ENCODE measurements at regions not wholly inside any gene's neighbourhood (a gene's known extent, or its start where the extent isn't known, plus 50 kb on each side); places are given as distances from the start of the nearest gene placed in this dataset.
"Not testable (repeated sequence)": the region's sequence is repeated elsewhere in the genome, so short reads cannot be mapped to it uniquely, and the experiment has no call there.

- Mint-ChIP-seq H3K4me3 (no peak overlapping the region), H3K36me3 (no peaks in the 10 kb centered on the region), H3K27ac (no peak overlapping the region), H3K4me1 (no peaks in the 10 kb centered on the region), H3K27me3 (peaks cover 5% of the 10 kb centered on the region), H3K9me3 (peaks cover 0 to 1% (median 0%) of the 10 kb centered on the region in 7 donors)
- no peaks in the 10 kb centered on the region for H3K27me3 ChIP-seq (ENCODE audit: control insufficient read depth, insufficient read depth, low read length)
- H3K36me3 ChIP-seq (ENCODE audit: control insufficient read depth, insufficient read depth, low read length), result no peaks in the 10 kb centered on the region
- H3K4me3 ChIP-seq (ENCODE audit: low read depth, low read length), result no peak overlapping the region
- no peak overlapping the region for H3K27ac ChIP-seq (ENCODE audit: insufficient read depth, low read length, poor library complexity, severe bottlenecking)
- no peak for DNase-seq
- ATAC-seq (ENCODE audit: low read depth in 2 of 2), result no peak
- no peaks in the 10 kb centered on the region for H3K9me3 ChIP-seq (ENCODE audit: control insufficient read depth in 2 of 2, low read length in 2 of 2)
- H3K4me1 ChIP-seq (ENCODE audit: control insufficient read depth, insufficient read depth, low read length, poor library complexity, severe bottlenecking), result no peaks in the 10 kb centered on the region
Observed at GRCh38 chr16:47976636-47977210, 179.1 kb downstream of the ABCC12 start.

GRCh38 chr16:47974971-47975370 lies 180.8 kb downstream of the ABCC12 start:
- H3K9me3 ChIP-seq (ENCODE audit: control insufficient read depth in 2 of 2, low read length in 2 of 2); H3K27ac ChIP-seq (ENCODE audit: insufficient read depth, low read length, poor library complexity, severe bottlenecking); H3K27ac Mint-ChIP-seq; H3K27me3 ChIP-seq (ENCODE audit: control insufficient read depth, insufficient read depth, low read length); H3K36me3 ChIP-seq (ENCODE audit: control insufficient read depth, insufficient read depth, low read length); H3K4me3 Mint-ChIP-seq; H3K4me1 ChIP-seq (ENCODE audit: control insufficient read depth, insufficient read depth, low read length, poor library complexity, severe bottlenecking); H3K27me3 Mint-ChIP-seq; DNase-seq; H3K9me3 Mint-ChIP-seq; H3K36me3 Mint-ChIP-seq; H3K4me3 ChIP-seq (ENCODE audit: low read depth, low read length); ATAC-seq (ENCODE audit: low read depth in 2 of 2); H3K4me1 Mint-ChIP-seq: not testable (repeated sequence)

- ATAC-seq (ENCODE audit: low read depth in 2 of 2) (no peak), DNase-seq (no peak)
- Histone ChIP-seq H3K4me3 (ENCODE audit: low read depth, low read length) (no peak overlapping the region), H3K4me1 (ENCODE audit: control insufficient read depth, insufficient read depth, low read length, poor library complexity, severe bottlenecking) (no peaks in the 10 kb centered on the region), H3K9me3 (ENCODE audit: control insufficient read depth in 2 of 2, low read length in 2 of 2) (no peaks in the 10 kb centered on the region), H3K27me3 (ENCODE audit: control insufficient read depth, insufficient read depth, low read length) (no peaks in the 10 kb centered on the region), H3K27ac (ENCODE audit: insufficient read depth, low read length, poor library complexity, severe bottlenecking) (no peak overlapping the region), H3K36me3 (ENCODE audit: control insufficient read depth, insufficient read depth, low read length) (no peaks in the 10 kb centered on the region)
- Mint-ChIP-seq H3K9me3 (peaks cover 0 to 3% (median 0%) of the 10 kb centered on the region in 7 donors), H3K4me1 (no peaks in the 10 kb centered on the region), H3K27me3 (peaks cover 5% of the 10 kb centered on the region), H3K36me3 (no peaks in the 10 kb centered on the region), H3K27ac (no peak overlapping the region), H3K4me3 (no peak overlapping the region)
Observed at GRCh38 chr16:47973552-47973951, 182.2 kb downstream of the ABCC12 start.

- ATAC-seq (ENCODE audit: low read depth in 2 of 2) (no peak), DNase-seq (no peak)
- Mint-ChIP-seq H3K27ac (no peak overlapping the region), H3K9me3 (peaks cover 0 to 3% (median 0%) of the 10 kb centered on the region in 7 donors), H3K36me3 (no peaks in the 10 kb centered on the region), H3K27me3 (peaks cover 11% of the 10 kb centered on the region), H3K4me3 (no peak overlapping the region), H3K4me1 (no peaks in the 10 kb centered on the region)
- H3K36me3 ChIP-seq (ENCODE audit: control insufficient read depth, insufficient read depth, low read length), result no peaks in the 10 kb centered on the region
- no peak overlapping the region for H3K4me3 ChIP-seq (ENCODE audit: low read depth, low read length)
- H3K4me1 ChIP-seq (ENCODE audit: control insufficient read depth, insufficient read depth, low read length, poor library complexity, severe bottlenecking), result no peaks in the 10 kb centered on the region
- H3K27ac ChIP-seq (ENCODE audit: insufficient read depth, low read length, poor library complexity, severe bottlenecking), result no peak overlapping the region
- H3K9me3 ChIP-seq (ENCODE audit: control insufficient read depth in 2 of 2, low read length in 2 of 2), result no peaks in the 10 kb centered on the region
- no peaks in the 10 kb centered on the region for H3K27me3 ChIP-seq (ENCODE audit: control insufficient read depth, insufficient read depth, low read length)
Observed at GRCh38 chr16:47972246-47972985, 183.4 kb downstream of the ABCC12 start.

GRCh38 chr16:47971225-47971624 lies 184.6 kb downstream of the ABCC12 start:
- peaks cover 12% of the 10 kb centered on the region for H3K27me3 Mint-ChIP-seq
- Histone ChIP-seq H3K4me3 (ENCODE audit: low read depth, low read length) (no peak overlapping the region), H3K27me3 (ENCODE audit: control insufficient read depth, insufficient read depth, low read length) (no peaks in the 10 kb centered on the region), H3K27ac (ENCODE audit: insufficient read depth, low read length, poor library complexity, severe bottlenecking) (no peak overlapping the region), H3K4me1 (ENCODE audit: control insufficient read depth, insufficient read depth, low read length, poor library complexity, severe bottlenecking) (no peaks in the 10 kb centered on the region), H3K9me3 (ENCODE audit: control insufficient read depth in 2 of 2, low read length in 2 of 2) (no peaks in the 10 kb centered on the region), H3K36me3 (ENCODE audit: control insufficient read depth, insufficient read depth, low read length) (no peaks in the 10 kb centered on the region)
- no peak for ATAC-seq (ENCODE audit: low read depth in 2 of 2)
- H3K4me1 Mint-ChIP-seq, result no peaks in the 10 kb centered on the region
- no peaks in the 10 kb centered on the region for H3K36me3 Mint-ChIP-seq
- H3K4me3 Mint-ChIP-seq, result no peak overlapping the region
- H3K9me3 Mint-ChIP-seq, result peaks cover 0 to 3% (median 0%) of the 10 kb centered on the region in 7 donors
- no peak for DNase-seq
- no peak overlapping the region for H3K27ac Mint-ChIP-seq

- ATAC-seq (ENCODE audit: low read depth in 2 of 2) (no peak), DNase-seq (peak in 1 of 3 donors; percentile 1)
- Mint-ChIP-seq H3K27me3 (peaks cover 12% of the 10 kb centered on the region), H3K4me3 (no peak overlapping the region), H3K4me1 (no peaks in the 10 kb centered on the region), H3K36me3 (no peaks in the 10 kb centered on the region), H3K27ac (no peak overlapping the region), H3K9me3 (peaks cover 0 to 3% (median 0%) of the 10 kb centered on the region in 7 donors)
- Histone ChIP-seq H3K9me3 (ENCODE audit: control insufficient read depth in 2 of 2, low read length in 2 of 2) (no peaks in the 10 kb centered on the region), H3K4me3 (ENCODE audit: low read depth, low read length) (no peak overlapping the region), H3K36me3 (ENCODE audit: control insufficient read depth, insufficient read depth, low read length) (no peaks in the 10 kb centered on the region), H3K27me3 (ENCODE audit: control insufficient read depth, insufficient read depth, low read length) (no peaks in the 10 kb centered on the region), H3K27ac (ENCODE audit: insufficient read depth, low read length, poor library complexity, severe bottlenecking) (no peak overlapping the region), H3K4me1 (ENCODE audit: control insufficient read depth, insufficient read depth, low read length, poor library complexity, severe bottlenecking) (no peaks in the 10 kb centered on the region)
Observed at GRCh38 chr16:47970291-47970931, 185.4 kb downstream of the ABCC12 start.

- Histone ChIP-seq H3K4me1 (ENCODE audit: control insufficient read depth, insufficient read depth, low read length, poor library complexity, severe bottlenecking) (no peaks in the 10 kb centered on the region), H3K4me3 (ENCODE audit: low read depth, low read length) (no peak overlapping the region), H3K27me3 (ENCODE audit: control insufficient read depth, insufficient read depth, low read length) (no peaks in the 10 kb centered on the region), H3K36me3 (ENCODE audit: control insufficient read depth, insufficient read depth, low read length) (no peaks in the 10 kb centered on the region), H3K27ac (ENCODE audit: insufficient read depth, low read length, poor library complexity, severe bottlenecking) (no peak overlapping the region), H3K9me3 (ENCODE audit: control insufficient read depth in 2 of 2, low read length in 2 of 2) (no peaks in the 10 kb centered on the region)
- peaks cover 16% of the 10 kb centered on the region for H3K27me3 Mint-ChIP-seq
- no peaks in the 10 kb centered on the region for H3K4me1 Mint-ChIP-seq
- peaks cover 0 to 3% (median 0%) of the 10 kb centered on the region in 7 donors for H3K9me3 Mint-ChIP-seq
- DNase-seq (no peak), ATAC-seq (ENCODE audit: low read depth in 2 of 2) (no peak)
- H3K4me3 Mint-ChIP-seq, result no peak overlapping the region
- no peaks in the 10 kb centered on the region for H3K36me3 Mint-ChIP-seq
- no peak overlapping the region for H3K27ac Mint-ChIP-seq
Observed at GRCh38 chr16:47967374-47967773, 188.4 kb downstream of the ABCC12 start.
